PC-9 (cell line): ENCODE measurements at regions not wholly inside any gene's neighbourhood (a gene's known extent, or its start where the extent isn't known, plus 50 kb on each side); places are given as distances from the start of the nearest gene placed in this dataset.
"Not testable (repeated sequence)": the region's sequence is repeated elsewhere in the genome, so short reads cannot be mapped to it uniquely, and the experiment has no call there.

Experiments used
- BruUV-seq: library from RNA; stranded (reverse); fragments of 400-500 nt; replicated peaks from 2 replicates; lab custom pipeline; 2021; lab: Mats Ljungman, UMichigan
- CTCF ChIA-PET: fragments of 300-600 bp; sonication (Branson Sonifier 250); formaldehyde crosslinking; loops from one replicate; lab custom pipeline; 2022; ENCODE audit warnings: antibody characterized with exemption; lab: Charles Lee
- POLR2A ChIA-PET: fragments of 300-600 bp; sonication (Branson Sonifier 250); formaldehyde crosslinking; loops from one replicate; lab custom pipeline; 2022; ENCODE audit warnings: antibody characterized with exemption; ENCODE audit not compliant: unreplicated experiment; lab: Charles Lee
- DNase-seq, 2 experiments: peaks; one replicate each; pipeline versions ENCODE4 v3.0.0 to v3.0.0-alpha.2; 2015 to 2022; ENCODE audit warnings: mixed read lengths in 1 of 2
- H2AFZ ChIP-seq: fragments of 200-600 bp; sonication (generic); 2 replicates; pipeline ENCODE4 v1.8.1; 2017; ENCODE audit warnings: antibody characterized with exemption
- H3F3A ChIP-seq: fragments of 200-600 bp; sonication (generic); 2 replicates; pipeline ENCODE4 v1.8.1; 2017; ENCODE audit warnings: antibody characterized with exemption, mild to moderate bottlenecking, low read depth; ENCODE audit not compliant: insufficient read depth
- H3K27ac ChIP-seq: fragments of 200-600 bp; sonication (generic); 2 replicates; pipeline ENCODE4 v1.6.1; 2016; ENCODE audit warnings: mixed run types
- H3K27me3 ChIP-seq: fragments of 200-600 bp; sonication (generic); 2 replicates; pipeline ENCODE4 v1.6.1; 2016; ENCODE audit warnings: low read depth, mixed run types; ENCODE audit not compliant: insufficient read depth
- H3K36me3 ChIP-seq: fragments of 200-600 bp; sonication (generic); 2 replicates; pipeline ENCODE4 v1.6.1; 2016; ENCODE audit warnings: low read depth, mixed run types
- H3K4me1 ChIP-seq: fragments of 200-600 bp; sonication (generic); replicated peaks from 2 replicates; pipeline ENCODE4 v1.6.1; 2016; ENCODE audit warnings: mixed run types; ENCODE audit not compliant: insufficient read depth
- H3K4me2 ChIP-seq: fragments of 200-600 bp; sonication (generic); 2 replicates; pipeline ENCODE4 v1.6.1; 2017; ENCODE audit warnings: mixed run types
- H3K4me3 ChIP-seq: fragments of 200-600 bp; sonication (generic); 2 replicates; pipeline ENCODE4 v1.6.1; 2016; ENCODE audit warnings: mixed run types
- H3K79me2 ChIP-seq: fragments of 200-600 bp; sonication (generic); 2 replicates; pipeline ENCODE4 v1.6.1; 2017; ENCODE audit warnings: low read depth, mixed run types
- H3K9me2 ChIP-seq: fragments of 200-600 bp; sonication (generic); 2 replicates; pipeline ENCODE4 v1.8.1; 2017; ENCODE audit warnings: mild to moderate bottlenecking; ENCODE audit not compliant: insufficient read depth
- H3K9me3 ChIP-seq: fragments of 200-600 bp; sonication (generic); 2 replicates; pipeline ENCODE4 v1.8.1; 2016; ENCODE audit warnings: low read depth; ENCODE audit not compliant: insufficient read depth
- H4K20me1 ChIP-seq: fragments of 200-600 bp; sonication (generic); 2 replicates; pipeline ENCODE4 v1.8.1; 2017; ENCODE audit not compliant: insufficient read depth
- intact Hi-C: fragments of 100-400 bp; cut with micrococcal nuclease; formaldehyde crosslinking; loops from one replicate; pipeline ENCODE4 v1.10.0; 2022; ENCODE audit not compliant: unreplicated experiment

GRCh38 chr22:11053403-11054344 is 4474.3 kb upstream of the OR11H1 start:
- DNase-seq, H3K4me1 ChIP-seq, H3K4me3 ChIP-seq, H3K27me3 ChIP-seq, BruUV-seq, H3K36me3 ChIP-seq, H4K20me1 ChIP-seq, POLR2A ChIA-PET, intact Hi-C loops, H2AFZ ChIP-seq, H3K4me2 ChIP-seq, H3F3A ChIP-seq, H3K27ac ChIP-seq, CTCF ChIA-PET, H3K9me2 ChIP-seq, H3K9me3 ChIP-seq, H3K79me2 ChIP-seq: not testable (repeated sequence)

- H3K4me1 ChIP-seq, H3K4me2 ChIP-seq, H3F3A ChIP-seq, H3K4me3 ChIP-seq, H3K79me2 ChIP-seq, H4K20me1 ChIP-seq, H3K9me3 ChIP-seq, H2AFZ ChIP-seq, H3K27me3 ChIP-seq, intact Hi-C loops, DNase-seq, POLR2A ChIA-PET, CTCF ChIA-PET, BruUV-seq, H3K9me2 ChIP-seq, H3K36me3 ChIP-seq, H3K27ac ChIP-seq: not testable (repeated sequence)
Observed at GRCh38 chr22:11054681-11055080, 4473.3 kb upstream of the OR11H1 start.

GRCh38 chr22:11055176-11055575 is 4472.8 kb upstream of the OR11H1 start:
- POLR2A ChIA-PET, DNase-seq, H3K9me3 ChIP-seq: not testable (repeated sequence)

GRCh38 chr22:11057955-11058547 is 4469.9 kb upstream of the OR11H1 start:
- H3K4me1 ChIP-seq, H3K4me2 ChIP-seq, H3K79me2 ChIP-seq, H3K9me3 ChIP-seq, H3K9me2 ChIP-seq, POLR2A ChIA-PET, H3K4me3 ChIP-seq, H2AFZ ChIP-seq, BruUV-seq, H3K36me3 ChIP-seq, H3K27me3 ChIP-seq, H3F3A ChIP-seq, H3K27ac ChIP-seq, H4K20me1 ChIP-seq, DNase-seq, intact Hi-C loops, CTCF ChIA-PET: not testable (repeated sequence)

More at GRCh38 chr22:11055176-11055575, 4472.8 kb upstream of the OR11H1 start:
- H3K27ac ChIP-seq, H2AFZ ChIP-seq, H3K4me2 ChIP-seq, CTCF ChIA-PET, H3K9me2 ChIP-seq, H3K4me3 ChIP-seq, BruUV-seq, H3K36me3 ChIP-seq, intact Hi-C loops, H3K27me3 ChIP-seq, H3K79me2 ChIP-seq, H3K4me1 ChIP-seq, H3F3A ChIP-seq, H4K20me1 ChIP-seq: not testable (repeated sequence)

- intact Hi-C loops, H3K79me2 ChIP-seq, H3K36me3 ChIP-seq, H4K20me1 ChIP-seq, H3K27ac ChIP-seq, H3K4me3 ChIP-seq, H3K4me2 ChIP-seq, H3K4me1 ChIP-seq, H3K27me3 ChIP-seq, H2AFZ ChIP-seq, POLR2A ChIA-PET, H3K9me3 ChIP-seq, BruUV-seq, H3F3A ChIP-seq, DNase-seq, H3K9me2 ChIP-seq, CTCF ChIA-PET: not testable (repeated sequence)
Observed at GRCh38 chr22:11059129-11059528, 4468.9 kb upstream of the OR11H1 start.

- H3F3A ChIP-seq, H3K36me3 ChIP-seq, intact Hi-C loops, POLR2A ChIA-PET, H3K4me1 ChIP-seq, H3K9me2 ChIP-seq, H3K9me3 ChIP-seq, BruUV-seq, H3K4me2 ChIP-seq, DNase-seq, H3K4me3 ChIP-seq, H2AFZ ChIP-seq, H3K79me2 ChIP-seq, H4K20me1 ChIP-seq, CTCF ChIA-PET, H3K27ac ChIP-seq: not testable (repeated sequence)
- peaks cover 10% of the 10 kb centered on the region for H3K27me3 ChIP-seq
Observed at GRCh38 chr22:11060797-11061196, 4467.2 kb upstream of the OR11H1 start.

- H3K79me2 ChIP-seq, H2AFZ ChIP-seq, POLR2A ChIA-PET, DNase-seq, H3K4me2 ChIP-seq, H3K4me3 ChIP-seq, H3K27ac ChIP-seq, H4K20me1 ChIP-seq, BruUV-seq, H3K9me2 ChIP-seq, H3K4me1 ChIP-seq, CTCF ChIA-PET, H3K9me3 ChIP-seq, H3F3A ChIP-seq, intact Hi-C loops, H3K36me3 ChIP-seq: not testable (repeated sequence)
- peaks cover 17% of the 10 kb centered on the region for H3K27me3 ChIP-seq
Observed at GRCh38 chr22:11062534-11062933, 4465.5 kb upstream of the OR11H1 start.
